Activated T-cell treated with anti-CD3 and anti-CD28 coated beads, Interleukin-2, amount 50 U/mL, for 72 hours (primary cell): ENCODE measurements at regions not wholly inside any gene's neighbourhood (a gene's known extent, or its start where the extent isn't known, plus 50 kb on each side); places are given as distances from the start of the nearest gene placed in this dataset.

ENCODE experiments used
- ATAC-seq, 2 donors: fragments of 150-1000 bp; cut with Tn5 transposase; replicated peaks in 1 of 2; 2 replicates each; pipeline ENCODE4 v1.10.0; 2021; ENCODE audit warnings: moderate library complexity in 2 of 2, mild to moderate bottlenecking in 1 of 2
- DNase-seq, 2 donors: peaks; one replicate each; pipeline ENCODE4 v3.0.0; 2021 to 2022; ENCODE audit warnings: mixed read lengths in 1 of 2
- H3K27ac Mint-ChIP-seq: one replicate; pipeline ENCODE4 v1.8.0; 2022; ENCODE audit warnings: mild to moderate bottlenecking, moderate library complexity, mixed read lengths
- H3K27me3 Mint-ChIP-seq: one replicate; pipeline ENCODE4 v1.8.0; 2022; ENCODE audit warnings: low read depth, mixed read lengths
- H3K36me3 Mint-ChIP-seq, 2 donors: one replicate each; pipeline ENCODE4 v1.8.0; 2022; ENCODE audit warnings: mixed read lengths in 2 of 2, mild to moderate bottlenecking in 1 of 2; ENCODE audit not compliant: insufficient read depth in 2 of 2
- H3K4me1 Mint-ChIP-seq: one replicate; pipeline ENCODE4 v1.8.0; 2022; ENCODE audit warnings: low read depth, mixed read lengths
- H3K4me3 Mint-ChIP-seq, 2 donors: one replicate each; pipeline ENCODE4 v1.8.0; 2022; ENCODE audit warnings: mild to moderate bottlenecking in 2 of 2, mixed read lengths in 2 of 2, moderate library complexity in 2 of 2
- H3K9me3 Mint-ChIP-seq, 2 donors: one replicate each; pipeline ENCODE4 v1.8.0; 2022; ENCODE audit warnings: mixed read lengths in 2 of 2

GRCh38 chr12:114240288-114240687 is 165.7 kb downstream of the TBX5 start:
- Mint-ChIP-seq H3K4me3 (no peak overlapping the region), H3K36me3 (no peaks in the 10 kb centered on the region), H3K27ac (no peak overlapping the region), H3K4me1 (no peaks in the 10 kb centered on the region), H3K9me3 (peaks cover 1 to 3% of the 10 kb centered on the region in 2 donors), H3K27me3 (peaks cover 13% of the 10 kb centered on the region)
- ATAC-seq, result no peak
- DNase-seq, result no peak

GRCh38 chr12:114238808-114239207 is 167.1 kb downstream of the TBX5 start:
- Mint-ChIP-seq H3K9me3 (peaks cover 1 to 3% of the 10 kb centered on the region in 2 donors), H3K4me3 (no peak overlapping the region), H3K27me3 (peaks cover 13% of the 10 kb centered on the region), H3K4me1 (no peaks in the 10 kb centered on the region), H3K36me3 (no peaks in the 10 kb centered on the region), H3K27ac (no peak overlapping the region)
- DNase-seq, result no peak
- no peak for ATAC-seq

GRCh38 chr12:114237230-114237629 is 168.7 kb downstream of the TBX5 start:
- H3K27me3 Mint-ChIP-seq, result peaks cover 13% of the 10 kb centered on the region
- DNase-seq (no peak), ATAC-seq (no peak)
- peaks cover 0 to 3% of the 10 kb centered on the region in 2 donors for H3K9me3 Mint-ChIP-seq
- no peak overlapping the region for H3K4me3 Mint-ChIP-seq
- no peak overlapping the region for H3K27ac Mint-ChIP-seq
- no peaks in the 10 kb centered on the region for H3K4me1 Mint-ChIP-seq
- no peaks in the 10 kb centered on the region for H3K36me3 Mint-ChIP-seq

- Mint-ChIP-seq H3K27me3 (no peaks in the 10 kb centered on the region), H3K36me3 (no peaks in the 10 kb centered on the region), H3K27ac (no peak overlapping the region), H3K4me3 (no peak overlapping the region), H3K4me1 (no peaks in the 10 kb centered on the region), H3K9me3 (no peaks in the 10 kb centered on the region)
- DNase-seq (no peak), ATAC-seq (no peak)
Measured at GRCh38 chr12:114232187-114232586, 173.8 kb downstream of the TBX5 start.

GRCh38 chr12:114229150-114229549 is 176.8 kb downstream of the TBX5 start:
- Mint-ChIP-seq H3K9me3 (no peaks in the 10 kb centered on the region), H3K27me3 (no peaks in the 10 kb centered on the region), H3K4me3 (no peak overlapping the region), H3K4me1 (no peaks in the 10 kb centered on the region), H3K27ac (no peak overlapping the region), H3K36me3 (no peaks in the 10 kb centered on the region)
- ATAC-seq, result no peak
- DNase-seq, result no peak

- no peaks in the 10 kb centered on the region for H3K4me1 Mint-ChIP-seq
- H3K36me3 Mint-ChIP-seq, result no peaks in the 10 kb centered on the region
- no peak overlapping the region for H3K27ac Mint-ChIP-seq
- DNase-seq (no peak), ATAC-seq (no peak)
- H3K27me3 Mint-ChIP-seq, result peaks cover 10% of the 10 kb centered on the region
- H3K9me3 Mint-ChIP-seq, result peaks cover 0 to 3% of the 10 kb centered on the region in 2 donors
- H3K4me3 Mint-ChIP-seq, result no peak overlapping the region
Measured at GRCh38 chr12:114226241-114226928, 179.6 kb downstream of the TBX5 start.

- H3K27me3 Mint-ChIP-seq, result peaks cover 16% of the 10 kb centered on the region
- ATAC-seq (no peak), DNase-seq (no peak)
- H3K36me3 Mint-ChIP-seq, result no peaks in the 10 kb centered on the region
- no peaks in the 10 kb centered on the region for H3K4me1 Mint-ChIP-seq
- H3K27ac Mint-ChIP-seq, result no peak overlapping the region
- no peak overlapping the region for H3K4me3 Mint-ChIP-seq
- H3K9me3 Mint-ChIP-seq, result peaks cover 2 to 4% of the 10 kb centered on the region in 2 donors
Measured at GRCh38 chr12:114221957-114222630, 183.8 kb downstream of the TBX5 start.

GRCh38 chr12:114221136-114221833 is 184.7 kb downstream of the TBX5 start:
- no peak for ATAC-seq

GRCh38 chr12:114220311-114220710 is 185.6 kb downstream of the TBX5 start:
- no peak overlapping the region for H3K27ac Mint-ChIP-seq
- ATAC-seq (no peak), DNase-seq (no peak)
- no peaks in the 10 kb centered on the region for H3K4me1 Mint-ChIP-seq
- peaks cover 2 to 4% of the 10 kb centered on the region in 2 donors for H3K9me3 Mint-ChIP-seq
- H3K27me3 Mint-ChIP-seq, result peaks cover 16% of the 10 kb centered on the region
- H3K4me3 Mint-ChIP-seq, result no peak overlapping the region
- H3K36me3 Mint-ChIP-seq, result no peaks in the 10 kb centered on the region

More at GRCh38 chr12:114221136-114221833, 184.7 kb downstream of the TBX5 start:
- no peak overlapping the region for H3K27ac Mint-ChIP-seq
- H3K4me1 Mint-ChIP-seq, result no peaks in the 10 kb centered on the region
- H3K4me3 Mint-ChIP-seq, result no peak overlapping the region
- H3K9me3 Mint-ChIP-seq, result peaks cover 2 to 4% of the 10 kb centered on the region in 2 donors
- H3K36me3 Mint-ChIP-seq, result no peaks in the 10 kb centered on the region
- H3K27me3 Mint-ChIP-seq, result peaks cover 16% of the 10 kb centered on the region
- DNase-seq, result no peak

- DNase-seq (no peak), ATAC-seq (no peak)
- Mint-ChIP-seq H3K4me3 (no peak overlapping the region), H3K9me3 (peaks cover 2 to 5% of the 10 kb centered on the region in 2 donors), H3K4me1 (no peaks in the 10 kb centered on the region), H3K36me3 (no peaks in the 10 kb centered on the region), H3K27ac (no peak overlapping the region), H3K27me3 (peaks cover 12% of the 10 kb centered on the region)
Measured at GRCh38 chr12:114218136-114218535, 187.8 kb downstream of the TBX5 start.

- H3K27ac Mint-ChIP-seq, result no peak overlapping the region
- H3K9me3 Mint-ChIP-seq, result peaks cover 2 to 4% of the 10 kb centered on the region in 2 donors
- DNase-seq, result no peak
- no peak overlapping the region for H3K4me3 Mint-ChIP-seq
- no peak for ATAC-seq
- H3K36me3 Mint-ChIP-seq, result no peaks in the 10 kb centered on the region
- peaks cover 5% of the 10 kb centered on the region for H3K27me3 Mint-ChIP-seq
- no peaks in the 10 kb centered on the region for H3K4me1 Mint-ChIP-seq
Measured at GRCh38 chr12:114215746-114216145, 190.2 kb downstream of the TBX5 start.

- Mint-ChIP-seq H3K27me3 (no peaks in the 10 kb centered on the region), H3K36me3 (no peaks in the 10 kb centered on the region), H3K4me1 (no peaks in the 10 kb centered on the region), H3K4me3 (no peak overlapping the region), H3K27ac (no peak overlapping the region), H3K9me3 (peaks cover 0 to 3% of the 10 kb centered on the region in 2 donors)
- DNase-seq, result no peak
- no peak for ATAC-seq
Measured at GRCh38 chr12:114213055-114213581, 192.8 kb downstream of the TBX5 start.

- Mint-ChIP-seq H3K4me1 (no peaks in the 10 kb centered on the region), H3K9me3 (peaks cover 0 to 1% of the 10 kb centered on the region in 2 donors), H3K27ac (no peak overlapping the region), H3K36me3 (no peaks in the 10 kb centered on the region), H3K4me3 (no peak overlapping the region), H3K27me3 (no peaks in the 10 kb centered on the region)
- no peak for DNase-seq
- ATAC-seq, result no peak
Measured at GRCh38 chr12:114209861-114210260, 196.1 kb downstream of the TBX5 start.
